HG02884 (cell line): ENCODE measurements at regions not wholly inside any gene's neighbourhood (a gene's known extent, or its start where the extent isn't known, plus 50 kb on each side); places are given as distances from the start of the nearest gene placed in this dataset.

Experiments
- ATAC-seq: cut with Tn5 transposase; IDR thresholded peaks from one replicate; pipeline ENCODE4 v1.9.1; 2021; ENCODE audit warnings: mild to moderate bottlenecking, moderate library complexity; ENCODE audit not compliant: unreplicated experiment

DNA sequence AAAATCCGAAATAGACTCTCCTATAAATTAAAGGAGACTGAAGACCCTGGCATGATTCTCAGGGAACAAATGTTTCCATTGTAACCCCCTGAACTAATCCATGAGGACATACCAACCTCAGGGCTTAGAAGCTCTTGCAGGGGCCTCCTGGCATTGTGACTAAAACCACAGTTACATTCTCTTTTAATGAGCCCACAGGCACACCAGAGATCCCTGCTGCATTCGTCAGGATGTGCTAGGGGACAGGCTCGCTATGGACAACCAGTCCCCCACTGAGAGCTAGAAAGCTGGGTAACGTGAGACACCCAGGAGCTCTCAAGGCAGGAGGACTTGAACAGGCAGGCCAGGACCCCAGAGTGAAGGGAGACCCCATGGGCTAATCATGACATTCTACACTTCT is 140.6 kb upstream of the TNRC6C start:
- no peak for ATAC-seq

DNA sequence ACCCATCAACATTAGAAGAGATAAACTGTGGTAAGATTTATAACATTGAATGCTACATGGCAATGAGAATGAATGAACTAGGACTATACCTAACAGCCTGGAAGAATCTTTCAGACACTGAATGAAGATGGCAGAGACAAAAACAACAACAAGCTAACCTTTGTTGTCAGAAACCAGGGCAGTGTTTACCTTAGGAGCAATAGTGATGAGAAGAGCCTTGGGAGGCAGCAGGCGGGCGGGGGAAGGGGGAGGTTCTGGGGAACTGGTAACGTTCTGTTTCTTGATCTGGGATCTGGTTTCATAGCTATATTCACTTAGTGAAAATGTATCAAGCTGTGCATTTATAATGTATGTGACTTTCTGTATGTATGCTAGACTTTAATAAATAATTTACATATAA is 139.0 kb upstream of the TNRC6C start:
- no peak for ATAC-seq

DNA sequence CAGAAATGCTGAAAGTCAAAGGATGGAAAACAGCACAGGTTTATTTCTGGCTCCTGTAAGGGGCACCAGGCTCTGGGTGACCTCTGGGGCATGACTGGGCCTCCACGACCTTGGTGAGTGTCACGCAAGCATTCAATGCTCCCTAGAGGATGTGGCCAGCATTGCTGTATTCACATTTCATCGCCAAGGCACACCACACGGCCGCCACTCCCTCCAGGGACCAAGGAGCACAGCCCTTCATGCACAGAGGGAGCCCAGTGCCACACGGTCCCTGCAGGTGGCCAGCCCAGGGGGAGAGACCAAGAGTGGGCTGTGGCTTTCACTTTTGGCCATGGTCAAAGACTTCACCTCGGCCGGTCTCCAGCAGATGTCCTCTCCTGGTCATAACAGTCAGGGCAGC is 137.4 kb upstream of the TNRC6C start:
- ATAC-seq: no peak

- no peak for ATAC-seq
Observed at GRCh38 chr17:77822302-77823030, 136.0 kb upstream of the TNRC6C start.

GRCh38 chr17:77824102-77824779 is 134.3 kb upstream of the TNRC6C start:
- ATAC-seq: no peak

DNA sequence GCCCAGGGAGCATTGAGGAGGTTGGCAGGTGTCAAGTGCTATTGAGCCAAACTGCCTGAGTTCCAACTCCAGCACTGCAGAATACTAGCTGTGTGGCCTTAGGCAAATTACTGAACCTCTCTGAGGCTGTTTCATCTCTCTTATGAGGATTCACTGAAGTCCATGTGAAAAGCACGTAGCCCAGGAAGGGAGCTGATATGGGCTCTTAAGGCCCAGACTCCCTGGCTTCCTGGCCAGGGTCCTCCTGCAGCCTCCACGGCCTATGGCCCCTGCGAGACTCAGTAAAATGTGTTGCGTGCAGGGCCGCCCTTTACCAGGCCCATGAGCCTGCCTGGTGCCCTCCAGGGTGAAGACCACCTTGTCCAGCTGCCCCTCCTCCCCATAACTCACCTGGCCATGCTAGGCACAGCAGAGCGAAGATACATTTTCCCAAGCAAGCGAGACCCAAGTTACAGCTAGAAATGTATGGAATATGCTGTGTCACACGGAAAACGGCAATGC is 133.7 kb upstream of the TNRC6C start:
- ATAC-seq: no peak

- no peak for ATAC-seq
Observed at GRCh38 chr17:77825621-77826020, 132.9 kb upstream of the TNRC6C start.

GRCh38 chr17:77826132-77826873 is 132.2 kb upstream of the TNRC6C start:
- ATAC-seq: no peak

- no peak for ATAC-seq
Observed at GRCh38 chr17:77827039-77827438, 131.5 kb upstream of the TNRC6C start.

DNA sequence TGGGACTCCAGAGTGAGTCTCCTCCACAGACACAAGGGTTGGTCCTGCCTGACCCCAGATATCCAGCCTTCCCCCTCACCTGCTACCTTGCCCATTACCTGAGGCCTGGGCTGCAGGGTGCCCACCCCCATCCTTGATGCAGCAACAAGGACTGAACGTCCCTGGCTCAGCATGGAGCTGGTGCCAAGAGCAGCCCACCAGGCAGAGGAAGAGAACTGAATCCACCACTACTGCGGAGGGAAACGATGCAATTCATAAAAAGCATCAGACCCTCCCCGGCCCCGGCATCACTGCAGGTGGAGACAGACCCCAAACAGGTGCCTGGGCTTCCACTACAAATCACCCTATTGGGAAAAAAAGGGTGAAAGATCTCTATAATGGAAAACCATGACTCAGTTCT is 131.0 kb upstream of the TNRC6C start:
- ATAC-seq: no peak

DNA sequence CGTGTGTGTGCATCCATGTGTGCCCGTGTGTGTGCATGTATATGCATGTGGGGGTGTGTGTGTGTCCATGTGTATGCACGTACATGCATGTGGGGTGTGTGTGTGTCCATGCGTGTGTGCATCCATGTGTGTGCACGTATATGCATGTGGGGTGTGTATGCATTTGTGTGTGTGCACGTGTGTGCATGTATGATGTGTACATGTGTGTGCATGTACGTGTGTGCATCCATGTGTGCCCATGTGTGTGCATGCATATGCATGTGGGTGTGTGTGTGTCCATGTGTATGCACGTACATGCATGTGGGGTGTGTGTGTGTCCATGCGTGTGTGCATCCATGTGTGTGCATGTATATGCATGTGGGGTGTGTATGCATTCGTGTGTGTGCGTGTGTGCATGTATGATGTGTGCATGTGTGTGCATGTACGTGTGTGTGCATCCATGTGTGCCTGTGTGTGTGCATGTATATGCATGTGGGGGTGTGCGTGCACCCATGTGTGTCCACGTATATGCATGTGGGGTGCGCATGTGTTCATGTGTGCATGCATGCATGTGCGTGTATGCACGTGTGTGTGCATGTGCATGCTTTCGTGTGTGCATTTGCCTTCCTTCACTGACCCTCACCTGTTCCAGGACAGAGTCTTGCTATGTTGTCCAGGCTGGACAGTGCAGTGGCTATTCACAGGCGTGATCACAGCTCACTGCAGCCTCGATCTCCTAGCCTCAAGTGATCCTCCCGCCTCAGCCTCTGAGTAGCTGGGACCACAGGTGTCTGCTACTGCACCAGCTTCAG is 129.6 kb upstream of the TNRC6C start:
- ATAC-seq: no peak

GRCh38 chr17:77829843-77830799 is 128.4 kb upstream of the TNRC6C start:
- ATAC-seq: no peak

- ATAC-seq: no peak
Observed at GRCh38 chr17:77830816-77831473, 127.6 kb upstream of the TNRC6C start.

DNA sequence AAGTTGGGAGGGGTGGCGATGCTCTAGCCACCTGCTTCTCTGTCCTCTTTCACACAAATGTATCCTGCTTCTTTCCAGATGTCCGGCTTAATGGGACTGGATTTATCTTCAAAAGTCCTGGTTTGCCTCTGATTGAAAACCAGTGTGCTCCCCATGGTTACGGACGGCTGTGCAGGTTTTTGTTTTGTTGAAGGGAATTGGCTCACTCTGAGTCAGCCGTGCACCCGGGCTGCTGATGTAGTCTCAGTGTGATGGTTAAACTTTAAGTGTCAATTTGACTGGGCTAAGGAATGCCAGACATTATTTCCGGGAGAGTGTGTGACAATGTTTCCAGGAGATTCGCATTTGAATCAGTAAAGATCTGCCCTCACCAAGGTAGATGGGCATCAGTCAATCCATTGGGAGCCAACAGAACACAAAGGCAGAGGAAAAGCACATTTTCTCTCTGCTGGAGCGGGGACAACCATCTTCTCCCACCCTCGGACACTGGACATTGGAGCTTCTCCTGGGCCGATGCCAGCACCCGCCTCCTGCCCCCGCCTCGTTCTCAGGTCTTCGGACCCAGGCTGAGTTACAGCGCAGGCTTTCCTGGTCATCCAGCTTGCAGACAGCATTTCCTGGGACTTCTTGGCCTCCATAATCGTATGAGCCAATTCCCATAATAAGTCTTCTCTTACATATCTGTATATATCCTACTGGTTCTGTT is 126.9 kb upstream of the TNRC6C start:
- ATAC-seq: no peak

GRCh38 chr17:77832180-77832560 is 126.3 kb upstream of the TNRC6C start:
- ATAC-seq: no peak

DNA sequence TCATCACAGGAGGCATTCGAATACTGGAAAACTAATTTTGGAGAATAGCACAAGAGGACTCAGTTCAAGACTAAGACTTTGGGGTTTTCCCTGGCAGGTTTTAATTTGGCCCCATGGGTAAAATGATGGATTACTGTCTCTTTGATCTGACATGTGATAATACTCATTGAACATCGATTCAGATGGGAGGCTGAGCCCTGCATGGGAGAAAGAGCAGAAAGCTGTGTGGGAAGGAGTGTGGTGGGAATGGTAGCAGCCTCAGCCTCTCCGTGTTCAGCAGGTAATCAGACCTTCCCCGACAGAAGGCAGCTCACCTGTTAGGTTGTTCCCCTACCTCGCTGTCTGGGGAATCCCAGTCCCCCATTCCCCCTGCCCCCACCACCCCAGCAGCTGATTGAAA is 124.7 kb upstream of the TNRC6C start:
- ATAC-seq: no peak

GRCh38 chr17:77834170-77835115 is 124.1 kb upstream of the TNRC6C start:
- ATAC-seq: no peak
